ENCODE measurements at regions not wholly inside any gene's neighbourhood (a gene's known extent, or its start where the extent isn't known, plus 50 kb on each side); places are given as distances from the start of the nearest gene placed in this dataset.
A peak's percentile ranks its signal among the peaks of the same experiment; 100 is the strongest.
"Not testable (repeated sequence)": the region's sequence is repeated elsewhere in the genome, so short reads cannot be mapped to it uniquely, and the experiment has no call there.

DNA sequence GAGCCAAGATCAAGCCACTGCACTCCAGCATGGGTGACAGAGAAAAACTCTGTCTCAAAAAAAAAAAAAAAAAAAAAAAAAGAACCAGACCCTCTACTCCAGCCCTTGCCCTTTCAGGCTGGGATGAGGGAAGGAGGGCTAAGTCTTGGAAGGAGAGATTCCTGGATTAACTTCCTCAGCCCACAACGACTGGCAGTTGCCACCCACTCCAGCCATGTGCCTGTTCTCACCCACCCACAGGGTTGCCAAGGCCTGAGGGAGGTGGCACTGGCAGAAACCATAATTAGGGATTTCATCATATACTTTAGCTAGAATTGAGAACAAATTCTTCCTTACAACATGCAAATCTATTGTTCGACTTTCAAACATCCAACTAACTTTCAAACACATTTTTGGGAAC is 87.8 kb upstream of the SLC30A5 start:
- DNase-seq = peak in 1 of 2 donors; percentile 32

DNA sequence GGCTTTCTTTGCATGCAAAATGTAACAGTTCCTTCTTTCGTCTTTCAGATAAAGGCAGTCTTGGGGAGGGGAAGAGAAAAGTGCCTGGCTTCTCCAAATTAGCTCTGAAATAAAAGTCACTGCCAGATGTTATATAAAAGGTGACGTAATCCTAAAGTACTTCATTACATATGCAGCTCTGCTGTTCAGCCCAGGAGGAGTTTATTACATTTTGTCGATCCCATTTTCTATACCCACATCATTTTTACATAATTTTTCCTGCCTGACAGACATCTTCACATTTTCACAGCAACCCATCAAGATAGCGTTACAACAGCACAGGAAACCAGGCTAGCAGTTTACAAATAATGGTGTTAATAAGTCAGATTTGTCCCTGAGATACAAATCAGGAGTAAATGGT is 86.7 kb upstream of the SLC30A5 start:
- no peak for DNase-seq

DNA sequence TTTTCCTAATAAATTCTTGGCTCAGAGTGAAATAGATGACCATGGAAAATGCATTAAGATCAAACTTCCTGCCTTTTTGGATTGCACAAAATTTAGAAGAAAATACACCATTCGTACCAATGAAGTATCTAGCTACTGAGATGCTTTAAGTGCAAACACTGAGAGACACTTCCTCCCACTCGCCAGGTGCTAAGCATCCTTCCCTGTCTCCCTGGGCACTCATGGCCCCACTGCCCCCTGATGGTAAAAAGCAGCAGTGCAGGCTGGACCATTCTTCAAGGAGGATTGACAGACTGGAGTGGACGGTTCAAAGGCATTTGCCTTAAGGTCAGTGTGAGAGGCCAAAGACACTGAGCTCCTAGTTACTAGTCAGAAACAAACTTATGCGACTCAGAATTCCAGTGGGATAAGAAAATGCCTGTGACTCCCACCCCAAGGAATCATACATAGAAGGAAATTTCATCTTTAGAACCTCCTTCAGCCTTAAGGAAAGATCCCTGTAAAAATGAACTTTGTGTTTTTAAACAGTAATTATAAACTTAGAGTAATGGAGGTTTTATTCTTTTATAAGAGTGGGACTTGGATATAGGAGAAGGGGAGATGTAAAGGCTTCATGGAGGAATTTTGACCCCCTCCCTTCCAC is 86.0 kb upstream of the SLC30A5 start:
- DNase-seq = peak; percentile 35 to 38

DNA sequence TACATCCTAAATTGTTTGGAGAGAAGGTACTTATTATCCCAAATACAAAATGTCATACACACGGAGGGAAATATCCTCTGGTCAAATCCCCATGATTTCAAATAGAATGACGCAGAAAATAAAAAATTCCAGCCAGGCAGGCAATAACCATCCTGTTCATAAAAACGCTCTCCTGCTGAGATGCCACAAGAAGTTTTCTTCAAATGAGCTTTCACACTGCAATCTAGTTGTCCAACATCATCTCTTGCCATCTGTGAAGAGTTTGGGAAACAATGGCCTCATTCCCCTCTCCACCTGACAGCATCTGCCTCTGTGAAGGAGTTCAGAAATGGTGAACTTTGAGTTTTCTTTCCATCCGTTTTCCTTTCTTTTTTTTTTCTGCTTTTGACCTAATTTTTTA is 83.3 kb upstream of the SLC30A5 start:
- DNase-seq = no peak

DNA sequence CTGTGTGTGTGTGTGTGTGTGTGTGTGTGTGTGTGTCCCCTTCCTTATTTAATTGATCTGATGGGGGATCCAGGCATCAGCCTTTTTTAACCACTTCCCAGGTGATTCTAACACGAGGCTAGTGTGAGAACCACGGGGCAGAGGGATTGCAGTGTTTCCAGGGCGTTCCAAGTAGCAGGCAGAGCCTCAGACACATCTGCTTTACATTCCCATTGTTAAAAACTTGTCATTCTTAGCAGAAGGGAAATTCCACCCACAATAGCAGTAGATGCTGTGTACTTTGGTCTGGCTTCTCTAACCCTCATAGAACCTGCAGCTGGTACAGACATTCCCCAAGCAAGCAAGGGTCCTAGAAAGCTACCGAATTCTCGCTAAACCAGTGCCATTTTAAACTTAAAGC is 81.9 kb upstream of the SLC30A5 start:
- no peak for DNase-seq

DNA sequence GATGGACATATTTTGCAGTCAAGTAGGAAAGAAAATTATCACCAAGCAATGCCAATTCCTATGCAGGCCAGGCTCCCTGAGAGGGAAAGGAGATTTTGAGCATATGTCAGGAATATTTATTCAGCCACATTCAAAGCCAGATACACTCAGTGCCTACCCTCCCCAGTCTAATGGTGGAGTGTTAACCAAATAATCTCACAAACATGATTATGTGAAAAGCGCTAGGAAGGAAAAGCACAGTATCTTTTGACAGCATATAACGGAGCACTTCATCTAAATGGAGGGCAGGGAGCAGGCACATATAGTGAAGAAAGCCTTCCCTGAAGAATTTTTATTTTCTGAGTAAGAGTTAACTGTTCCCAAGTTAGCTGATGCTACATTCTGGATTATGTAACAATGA is 80.3 kb upstream of the SLC30A5 start:
- no peak for DNase-seq

DNA sequence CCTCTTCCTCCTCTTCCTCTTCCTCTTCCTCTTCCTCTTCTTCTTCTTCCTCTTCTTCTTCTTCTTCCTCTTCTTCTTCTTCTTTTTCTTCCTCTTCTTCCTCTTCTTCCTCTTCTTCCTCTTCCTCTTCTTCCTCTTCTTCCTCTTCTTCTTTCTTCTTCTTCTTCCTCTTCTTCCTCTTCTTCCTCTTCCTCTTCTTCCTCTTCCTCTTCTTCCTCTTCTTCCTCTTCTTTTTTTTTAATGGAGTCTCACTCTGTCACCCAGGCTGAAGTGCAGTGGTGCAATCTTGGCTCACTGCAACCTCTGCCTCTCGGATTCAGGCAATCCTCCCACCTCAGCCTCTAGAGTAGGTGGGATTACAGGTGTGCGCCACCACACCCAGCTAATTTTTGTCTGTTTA is 79.8 kb upstream of the SLC30A5 start:
- not testable (repeated sequence) for DNase-seq

DNA sequence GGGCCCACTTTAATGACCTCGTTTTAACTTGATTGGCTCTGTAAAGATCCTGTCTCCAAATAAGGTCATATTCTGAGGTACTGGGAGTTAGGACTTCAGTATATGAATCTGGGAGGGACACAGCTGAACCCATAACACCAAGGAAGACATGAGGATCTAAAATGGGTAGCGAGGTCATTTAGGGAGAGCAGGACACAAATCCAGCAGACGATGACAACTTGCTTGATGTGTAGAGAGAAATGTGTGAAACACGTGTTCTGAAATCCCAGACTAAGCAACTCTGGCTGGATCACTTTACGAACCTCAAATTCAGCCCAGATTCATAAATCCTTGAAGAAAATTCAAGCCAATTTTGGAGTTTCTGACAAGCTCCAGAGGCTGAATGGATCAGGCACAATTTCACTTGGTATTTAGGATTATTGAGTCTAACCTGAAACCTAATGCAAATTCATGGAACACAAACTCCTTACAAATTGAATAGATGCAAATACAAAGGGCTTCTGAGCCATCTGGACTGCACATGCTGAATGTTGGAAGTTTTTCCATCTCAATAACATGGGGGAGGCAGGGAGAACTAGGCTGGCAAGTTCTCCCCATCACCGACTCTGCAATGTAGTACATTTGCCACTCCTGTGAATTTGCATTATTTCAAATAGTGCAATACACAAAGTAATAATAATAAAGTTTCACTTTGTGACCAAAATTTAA is 74.0 kb upstream of the SLC30A5 start:
- no peak for DNase-seq

DNA sequence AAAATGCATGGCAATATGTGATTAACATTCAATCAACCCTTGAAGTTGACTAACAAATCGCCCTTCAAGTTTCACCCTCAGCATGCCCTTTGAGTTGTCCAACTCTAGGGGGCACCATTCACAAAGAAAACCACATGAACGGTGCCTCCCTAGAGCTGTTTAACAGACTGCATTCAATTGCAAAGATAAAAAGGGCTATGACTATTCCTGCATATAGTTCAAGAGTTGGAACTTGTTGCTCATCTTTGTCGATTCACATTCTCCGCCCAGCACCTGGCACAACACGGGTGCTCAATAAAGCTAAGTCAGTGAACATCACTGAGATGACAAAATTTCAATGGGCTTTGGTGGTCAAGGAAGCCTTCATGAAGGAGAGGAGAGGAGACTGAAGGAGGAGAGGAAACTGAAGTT is 69.6 kb upstream of the SLC30A5 start:
- peak; percentile 15 to 35 for DNase-seq

DNA sequence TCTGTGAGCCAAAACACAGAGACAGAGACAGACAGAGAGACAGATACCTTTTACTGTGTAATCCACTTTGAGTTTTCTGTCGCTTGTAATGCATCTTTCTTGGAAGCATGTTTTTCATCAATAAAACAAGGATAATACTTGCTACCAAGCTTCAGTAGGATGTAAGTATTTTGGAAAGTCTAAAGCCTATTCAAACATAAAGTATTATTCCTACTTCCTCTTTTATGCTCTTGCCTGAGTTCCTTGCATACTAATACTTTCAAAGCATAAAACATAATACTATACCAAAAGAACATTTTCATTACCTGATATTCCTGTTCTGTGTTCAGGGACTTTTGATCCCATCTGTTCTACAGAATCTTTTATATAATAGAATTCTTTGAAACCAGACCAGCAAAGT is 64.5 kb upstream of the SLC30A5 start:
- no peak for DNase-seq

DNA sequence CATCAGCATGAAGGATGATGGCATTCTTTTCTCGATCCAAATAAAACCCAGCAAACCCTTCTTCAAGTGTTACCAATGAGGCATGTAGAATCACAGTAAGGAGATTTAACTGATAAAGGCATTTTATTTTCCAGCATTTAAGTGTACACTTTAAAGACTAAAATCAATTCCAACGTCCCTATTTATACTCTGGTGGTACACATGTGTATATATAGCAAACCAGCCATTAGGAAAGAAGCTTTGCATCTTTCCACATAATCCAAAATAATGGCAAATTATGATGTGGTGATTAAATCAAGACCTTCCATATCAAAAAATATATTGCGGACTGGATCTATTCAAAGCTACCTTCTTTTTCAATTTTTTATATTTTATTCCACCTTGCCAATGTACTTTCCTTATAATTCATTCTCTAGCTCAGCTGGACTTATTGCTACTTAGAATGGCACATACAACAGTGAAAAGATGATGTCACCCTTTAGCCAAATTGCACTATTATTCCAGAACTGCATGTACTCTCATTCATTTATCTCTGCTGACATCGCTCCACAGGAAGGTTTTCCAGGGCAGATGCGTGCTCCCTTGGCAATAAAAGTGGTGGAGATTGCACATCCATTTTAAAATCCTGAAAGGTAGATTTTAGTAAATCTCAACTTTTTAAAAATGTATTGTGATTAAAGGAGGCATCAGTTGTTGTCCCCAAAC is 63.3 kb upstream of the SLC30A5 start:
- no peak for DNase-seq

DNA sequence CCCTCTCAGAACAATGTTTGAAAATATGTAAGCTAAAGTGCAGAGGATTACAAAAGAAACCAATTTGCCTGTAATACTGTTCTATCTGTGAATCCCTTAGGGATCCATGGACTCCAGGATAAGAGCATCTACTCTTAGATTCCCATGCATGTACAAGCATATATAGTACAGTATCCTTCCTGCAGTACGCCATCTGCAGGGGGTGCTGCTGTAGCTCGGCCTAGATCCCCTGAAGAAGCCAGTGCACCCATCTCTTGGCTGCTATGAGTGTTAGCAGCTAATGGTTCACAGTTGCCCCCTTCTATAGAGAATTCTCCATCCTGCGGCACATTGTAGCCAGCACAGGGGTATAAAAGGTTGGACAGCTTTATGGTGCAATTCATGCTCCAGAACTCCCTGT is 61.8 kb upstream of the SLC30A5 start:
- no peak for DNase-seq

DNA sequence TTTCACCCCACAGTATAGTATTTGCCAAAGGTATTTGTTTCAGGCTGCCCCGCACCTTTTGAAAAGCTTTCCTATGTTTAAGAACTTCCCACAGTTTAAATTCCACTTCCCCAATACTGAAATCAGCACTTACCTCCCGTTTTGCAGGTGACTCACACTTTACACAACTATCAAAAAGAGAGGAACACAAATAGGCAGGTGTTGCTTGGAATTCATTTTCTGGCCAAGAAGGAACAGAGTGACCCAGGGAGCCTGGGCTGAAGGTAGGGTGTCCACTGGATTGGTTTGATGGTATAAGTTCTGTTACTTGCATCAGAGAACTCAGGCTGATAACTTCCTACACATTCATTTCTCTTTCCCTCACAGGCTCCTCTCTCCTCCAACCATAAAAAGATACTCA is 60.1 kb upstream of the SLC30A5 start:
- no peak for DNase-seq

DNA sequence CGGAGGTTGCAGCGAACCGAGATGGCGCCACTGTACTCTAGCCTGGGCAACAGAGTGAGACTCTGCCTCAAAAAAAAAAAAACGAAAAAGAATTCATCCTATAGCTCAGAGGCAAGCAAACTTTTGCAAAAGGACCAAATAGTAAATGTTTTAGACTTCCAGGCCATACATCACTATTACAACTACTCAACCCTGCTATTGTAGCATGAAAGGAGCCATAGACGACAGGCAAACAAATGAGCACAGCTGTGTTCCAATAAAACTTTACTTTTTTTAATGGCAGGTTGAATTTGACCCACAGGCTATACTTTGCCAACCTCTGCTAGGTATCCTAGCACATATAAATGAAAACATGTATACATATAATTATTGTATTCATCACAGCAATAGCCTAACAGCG is 58.9 kb upstream of the SLC30A5 start:
- no peak for DNase-seq

DNA sequence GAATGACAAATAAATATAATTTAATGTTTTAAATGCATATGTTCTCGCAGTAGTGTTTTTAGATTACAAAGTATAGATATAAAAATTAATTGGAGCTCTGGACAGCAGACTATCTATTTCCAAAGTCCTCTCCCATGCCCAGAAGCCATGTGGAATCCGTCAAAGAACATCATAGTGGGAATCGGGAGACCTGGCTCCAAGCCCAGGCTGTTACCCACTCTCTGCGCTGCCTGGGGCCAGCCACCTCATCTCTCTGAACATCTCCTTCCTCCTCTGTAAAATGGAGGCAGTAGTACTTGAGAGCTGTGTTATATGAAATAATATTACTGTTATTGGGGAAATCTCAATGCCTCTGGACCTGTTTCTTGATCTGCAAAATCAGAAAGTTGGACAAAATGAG is 58.1 kb upstream of the SLC30A5 start:
- no peak for DNase-seq

DNA sequence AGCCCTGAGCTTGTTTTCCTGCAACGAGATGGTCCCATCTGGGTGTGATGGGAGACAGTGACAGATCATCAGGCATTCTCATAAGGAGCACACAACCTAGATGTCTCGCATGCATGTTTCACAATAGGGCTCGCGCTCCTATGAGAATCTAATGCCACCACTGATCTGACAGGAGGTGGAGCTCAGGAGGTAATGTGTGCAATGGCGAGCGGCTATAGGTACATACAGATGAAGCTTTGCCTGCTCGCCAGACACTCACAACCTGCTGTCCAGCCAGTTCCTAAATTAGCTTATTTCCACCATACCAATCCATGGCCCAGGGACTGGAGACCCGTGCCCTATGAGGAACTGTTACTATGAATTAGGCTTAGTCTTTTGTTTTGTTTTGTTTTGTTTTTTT is 55.3 kb upstream of the SLC30A5 start:
- DNase-seq = no peak

DNA sequence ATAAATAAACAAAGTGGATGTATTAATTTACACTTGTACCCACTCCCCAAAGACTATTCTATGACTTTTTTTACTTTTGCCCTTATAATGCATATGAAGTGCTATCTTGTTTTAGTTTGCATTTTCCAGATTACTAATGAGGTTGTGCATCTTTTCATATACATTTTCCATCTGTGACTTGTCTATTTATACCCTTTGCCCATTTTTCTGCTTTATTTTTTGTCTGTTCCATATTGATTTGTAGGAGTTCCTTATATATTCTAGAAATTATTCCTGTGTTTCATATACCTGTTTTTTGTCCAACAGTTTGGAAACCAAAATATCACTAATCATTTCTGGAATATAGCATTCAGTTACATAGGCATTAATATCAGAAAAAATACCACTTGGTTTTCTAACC is 54.0 kb upstream of the SLC30A5 start:
- no peak for DNase-seq

DNA sequence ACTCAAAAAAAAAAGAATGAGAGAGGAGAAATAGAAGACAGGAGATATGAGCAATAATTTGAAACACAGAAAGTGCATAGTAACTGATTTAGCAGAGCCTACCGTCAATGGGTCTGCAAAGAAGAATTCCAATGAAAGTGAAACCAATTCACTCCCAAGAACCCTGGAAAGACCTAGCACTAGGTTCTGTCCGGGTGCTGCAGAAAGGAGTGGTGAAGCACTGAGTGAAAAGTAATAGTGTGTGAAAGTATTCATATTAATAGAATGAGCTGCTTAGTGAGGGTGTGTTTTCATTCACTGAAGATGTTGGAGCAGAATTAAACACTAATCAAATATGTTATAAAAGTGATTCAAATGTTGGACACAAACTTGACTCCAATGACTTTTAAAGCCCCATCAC is 51.3 kb upstream of the SLC30A5 start:
- no peak for DNase-seq

DNA sequence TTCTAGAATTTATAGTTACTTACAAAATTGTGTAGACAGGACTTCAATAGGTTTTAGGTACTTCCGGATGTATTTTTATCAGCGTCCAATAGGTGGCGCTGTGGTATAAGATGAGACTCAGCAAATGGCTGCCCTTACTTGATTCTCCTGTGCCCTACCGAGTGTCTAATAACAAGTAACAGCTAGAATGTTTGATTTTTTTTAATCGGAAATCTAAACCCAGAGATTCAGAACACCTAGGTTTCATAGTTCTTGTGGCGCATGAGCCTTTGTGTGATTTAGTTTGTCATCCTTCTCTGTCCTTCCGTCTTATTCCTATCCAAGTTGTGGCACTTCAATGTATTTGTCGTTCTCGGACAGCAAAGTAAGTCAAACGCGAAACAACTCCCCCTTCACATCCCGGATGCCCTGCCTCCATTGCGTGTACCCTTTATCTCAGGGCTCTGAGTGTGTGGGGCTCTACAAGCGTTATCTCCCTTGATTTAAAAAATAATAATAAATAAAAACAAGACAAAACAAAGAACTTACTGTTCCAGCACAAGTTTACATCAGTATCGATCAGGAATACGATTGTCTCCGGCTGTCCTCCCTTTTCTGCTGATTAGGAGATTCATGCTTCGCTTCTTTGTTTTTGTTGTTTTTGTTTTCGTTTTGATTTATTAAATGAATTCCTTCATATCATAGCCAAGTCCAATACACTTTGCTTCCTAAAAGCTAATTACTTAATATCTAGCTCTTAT is 50.7 kb upstream of the SLC30A5 start:
- peak; percentile 86 to 88 for DNase-seq

DNA sequence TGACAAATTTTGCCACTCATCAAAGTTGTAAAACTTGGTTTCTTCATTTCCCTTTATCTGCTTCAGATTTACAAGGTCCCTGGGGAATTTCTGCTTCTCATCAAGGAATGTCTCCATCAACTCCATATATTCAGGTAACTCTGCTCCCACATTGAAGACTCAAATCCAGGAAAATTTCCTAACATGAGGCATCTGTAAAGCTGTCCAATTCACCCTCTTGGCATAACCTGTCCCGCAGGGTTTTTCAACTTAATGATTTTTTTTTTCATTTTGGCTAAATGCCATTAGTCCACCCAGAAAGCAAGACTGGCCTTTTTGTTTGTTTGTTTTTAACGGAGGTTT is 50.2 kb upstream of the SLC30A5 start:
- no peak for DNase-seq
